Neural cell (in vitro differentiated cells): ENCODE measurements at regions not wholly inside any gene's neighbourhood (a gene's known extent, or its start where the extent isn't known, plus 50 kb on each side); places are given as distances from the start of the nearest gene placed in this dataset.

Experiments used
- H2AFZ ChIP-seq: fragments of 200-600, 300-800 bp; sonication (generic), shearing (Covaris generic); 2 replicates; pipeline ENCODE4 v1.6.0; 2014; ENCODE audit warnings: low read depth, mild to moderate bottlenecking, antibody characterized with exemption, low read length, moderate library complexity
- H3F3A ChIP-seq: fragments of 200-600 bp; shearing (Covaris generic); 2 replicates; pipeline ENCODE4 v1.6.1; 2016; ENCODE audit warnings: mild to moderate bottlenecking, moderate library complexity, mixed read lengths, antibody characterized with exemption, low read length; ENCODE audit not compliant: insufficient read depth, poor library complexity, severe bottlenecking
- H3K27ac ChIP-seq: fragments of 200-600, 300-800 bp; sonication (generic), shearing (Covaris generic); 2 replicates; pipeline ENCODE4 v1.5.1; 2014; ENCODE audit warnings: mild to moderate bottlenecking, low read length, moderate library complexity
- H3K27me3 ChIP-seq: fragments of 300-800, 200-600 bp; sonication (generic), shearing (Covaris generic); 2 replicates; pipeline ENCODE4 v1.6.0; 2014; ENCODE audit warnings: mild to moderate bottlenecking, low read depth, low read length, moderate library complexity; ENCODE audit not compliant: insufficient read depth
- H3K36me3 ChIP-seq: fragments of 300-800, 200-600 bp; sonication (generic), shearing (Covaris generic); 2 replicates; pipeline ENCODE4 v1.5.1; 2014; ENCODE audit warnings: mild to moderate bottlenecking, antibody characterized with exemption, low read length, moderate library complexity; ENCODE audit not compliant: insufficient read depth
- H3K4me2 ChIP-seq: fragments of 300-800, 200-600 bp; sonication (generic), shearing (Covaris generic); 2 replicates; pipeline ENCODE4 v1.6.0; 2014; ENCODE audit warnings: mild to moderate bottlenecking, low read length
- H3K4me3 ChIP-seq: fragments of 300-800, 200-600 bp; sonication (generic), shearing (Covaris generic); 2 replicates; pipeline ENCODE4 v1.5.1; 2014; ENCODE audit warnings: mild to moderate bottlenecking, low read length, moderate library complexity
- H3K79me2 ChIP-seq: fragments of 200-600 bp; shearing (Covaris generic); replicated peaks from 2 replicates; pipeline ENCODE4 v1.6.0; 2014; ENCODE audit warnings: mild to moderate bottlenecking, low read length, moderate library complexity; ENCODE audit not compliant: insufficient read depth
- H3K9ac ChIP-seq: fragments of 300-800, 200-600 bp; sonication (generic), shearing (Covaris generic); 2 replicates; pipeline ENCODE4 v1.6.1; 2016; ENCODE audit warnings: mild to moderate bottlenecking, low read length, mixed read lengths
- H3K9me2 ChIP-seq: fragments of 200-600 bp; shearing (Covaris generic); 2 replicates; pipeline ENCODE4 v1.6.1; 2016; ENCODE audit warnings: mild to moderate bottlenecking, low read length, mixed read lengths; ENCODE audit not compliant: insufficient read depth
- H3K9me3 ChIP-seq: fragments of 200-600, 300-800 bp; sonication (generic), shearing (Covaris generic); 2 replicates; pipeline ENCODE4 v1.6.1; 2016; ENCODE audit warnings: mild to moderate bottlenecking, mixed run types, low read length, moderate library complexity, mixed read lengths
- H4K20me1 ChIP-seq: fragments of 200-600 bp; shearing (Covaris generic); 2 replicates; pipeline ENCODE4 v1.6.1; 2016; ENCODE audit warnings: mild to moderate bottlenecking, mixed run types; ENCODE audit not compliant: insufficient read depth
- CTCF ChIP-seq: fragments of 450-650 bp; IDR thresholded peaks from 2 replicates; pipeline ENCODE4 v1.5.1; 2014; ENCODE audit warnings: antibody characterized with exemption, mild to moderate bottlenecking, moderate library complexity; ENCODE audit not compliant: poor library complexity, severe bottlenecking
- EP300 ChIP-seq: fragments of 450-650 bp; conservative IDR thresholded peaks from 2 replicates; pipeline ENCODE4 v1.6.1; 2014; ENCODE audit warnings: antibody characterized with exemption, mild to moderate bottlenecking, moderate library complexity; ENCODE audit not compliant: poor library complexity, severe bottlenecking
- EZH2 ChIP-seq: fragments of 200-600, 300-800 bp; shearing (Covaris generic), sonication (generic); IDR thresholded peaks from 2 replicates; pipeline ENCODE4 v1.6.1; 2014; ENCODE audit warnings: antibody characterized with exemption, low read length, borderline replicate concordance, mild to moderate bottlenecking; ENCODE audit not compliant: insufficient read depth, poor library complexity, severe bottlenecking
- MXI1 ChIP-seq: fragments of 450-650 bp; conservative IDR thresholded peaks from 2 replicates; pipeline ENCODE4 v1.6.1; 2014; ENCODE audit warnings: antibody characterized with exemption, mild to moderate bottlenecking; ENCODE audit not compliant: poor library complexity, severe bottlenecking
- POLR2AphosphoS5 ChIP-seq: IDR thresholded peaks from 2 replicates; pipeline ENCODE4 v1.6.1; 2012
- RAD21 ChIP-seq: fragments of 450-650 bp; conservative IDR thresholded peaks from 2 replicates; pipeline ENCODE4 v1.6.1; 2014; ENCODE audit warnings: antibody characterized with exemption, mild to moderate bottlenecking, moderate library complexity
- REST ChIP-seq: IDR thresholded peaks from 2 replicates; pipeline ENCODE4 v1.6.1; 2012; ENCODE audit warnings: borderline replicate concordance
- SMC3 ChIP-seq: fragments of 450-650 bp; conservative IDR thresholded peaks from 2 replicates; pipeline ENCODE4 v1.6.1; 2014; ENCODE audit warnings: antibody characterized with exemption, mild to moderate bottlenecking, moderate library complexity; ENCODE audit not compliant: poor library complexity
- TAF1 ChIP-seq: IDR thresholded peaks from 2 replicates; pipeline ENCODE4 v1.6.1; 2012; ENCODE audit warnings: low read depth

DNA sequence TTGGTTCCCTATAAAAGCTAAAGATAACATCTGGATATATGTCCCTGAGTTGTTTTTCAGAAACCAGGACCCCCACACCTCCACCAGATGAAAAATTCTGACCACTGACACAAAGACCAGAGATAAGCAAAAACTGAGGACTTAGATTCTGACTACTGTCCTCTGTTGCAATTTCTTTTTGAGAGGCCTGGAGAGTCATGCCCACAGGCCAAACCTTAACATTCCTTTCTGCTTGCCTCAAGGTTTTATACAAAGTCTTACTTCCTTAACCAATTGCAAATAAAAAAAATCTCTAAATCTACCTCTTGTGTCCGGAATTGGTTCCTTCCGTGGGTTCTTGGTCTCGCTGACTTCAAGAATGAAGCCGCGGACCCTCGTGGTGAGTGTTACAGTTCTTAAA is 228.5 kb downstream of the ABCC12 start:
- TF ChIP-seq SMC3 (no peak), EZH2 (no peak), MXI1 (no peak), EP300 (no peak), REST (no peak), RAD21 (no peak), TAF1 (no peak), POLR2AphosphoS5 (no peak), CTCF (no peak)
- no peaks in the 10 kb centered on the region for H3K9me2 ChIP-seq
- H3K9ac ChIP-seq = no peak overlapping the region
- H3K79me2 ChIP-seq = no peaks in the 10 kb centered on the region
- no peaks in the 10 kb centered on the region for H3F3A ChIP-seq
- no peaks in the 10 kb centered on the region for H3K9me3 ChIP-seq
- H3K4me2 ChIP-seq = no peak overlapping the region
- H3K4me3 ChIP-seq = no peak overlapping the region
- H3K27me3 ChIP-seq = no peaks in the 10 kb centered on the region
- no peaks in the 10 kb centered on the region for H4K20me1 ChIP-seq
- no peak overlapping the region for H2AFZ ChIP-seq
- no peaks in the 10 kb centered on the region for H3K36me3 ChIP-seq
- H3K27ac ChIP-seq = no peak overlapping the region

- no peak overlapping the region for H3K9ac ChIP-seq
- no peaks in the 10 kb centered on the region for H4K20me1 ChIP-seq
- TF ChIP-seq SMC3 (no peak), CTCF (no peak), MXI1 (no peak), TAF1 (no peak), RAD21 (no peak), EZH2 (no peak), REST (no peak), EP300 (no peak), POLR2AphosphoS5 (no peak)
- no peaks in the 10 kb centered on the region for H3F3A ChIP-seq
- H2AFZ ChIP-seq = no peak overlapping the region
- no peak overlapping the region for H3K4me2 ChIP-seq
- H3K9me2 ChIP-seq = no peaks in the 10 kb centered on the region
- no peak overlapping the region for H3K27ac ChIP-seq
- no peaks in the 10 kb centered on the region for H3K9me3 ChIP-seq
- no peaks in the 10 kb centered on the region for H3K36me3 ChIP-seq
- H3K79me2 ChIP-seq = no peaks in the 10 kb centered on the region
- H3K4me3 ChIP-seq = no peak overlapping the region
- H3K27me3 ChIP-seq = no peaks in the 10 kb centered on the region
These were observed 229.9 kb downstream of the ABCC12 start for GRCh38 chr16:47925811-47926460.
